Neuronal stem cell (in vitro differentiated cells): ENCODE measurements at regions not wholly inside any gene's neighbourhood (a gene's known extent, or its start where the extent isn't known, plus 50 kb on each side); places are given as distances from the start of the nearest gene placed in this dataset.

Experiments
- DNase-seq: peaks from one replicate; pipeline ENCODE4 v3.0.0-alpha.2; 2013; ENCODE audit warnings: low spot score
- H2AFZ ChIP-seq: one replicate; pipeline ENCODE4 v1.6.1; 2013; ENCODE audit warnings: mild to moderate bottlenecking, low read length, inconsistent platforms
- H2AK5ac ChIP-seq: 2 replicates; pipeline ENCODE4 v1.6.1; 2013; ENCODE audit warnings: low read depth, mild to moderate bottlenecking, inconsistent platforms, low read length, moderate library complexity, mixed read lengths
- H2BK120ac ChIP-seq: 2 replicates; pipeline ENCODE4 v1.6.1; 2013; ENCODE audit warnings: low read depth, mild to moderate bottlenecking, inconsistent platforms, low read length, moderate library complexity, mixed read lengths
- H2BK12ac ChIP-seq: one replicate; pipeline ENCODE4 v1.6.1; 2013; ENCODE audit warnings: low read length, inconsistent platforms
- H2BK15ac ChIP-seq: 2 replicates; pipeline ENCODE4 v1.6.1; 2013; ENCODE audit warnings: mild to moderate bottlenecking, low read length, inconsistent platforms, mixed read lengths
- H2BK5ac ChIP-seq: one replicate; pipeline ENCODE4 v1.6.1; 2013; ENCODE audit warnings: inconsistent platforms, mild to moderate bottlenecking, low read length, moderate library complexity
- H3K14ac ChIP-seq: one replicate; pipeline ENCODE4 v1.6.1; 2013; ENCODE audit warnings: low read length, inconsistent platforms
- H3K18ac ChIP-seq: 2 replicates; pipeline ENCODE4 v1.6.1; 2013; ENCODE audit warnings: low read length, inconsistent platforms
- H3K23ac ChIP-seq: 2 replicates; pipeline ENCODE4 v1.6.1; 2013; ENCODE audit warnings: low read depth, mild to moderate bottlenecking, mixed read lengths, low read length, inconsistent platforms; ENCODE audit not compliant: poor library complexity
- H3K27ac ChIP-seq: replicated peaks from 3 replicates; pipeline ENCODE4 v1.5.1; 2013; ENCODE audit warnings: low read length, inconsistent platforms
- H3K27me3 ChIP-seq, 3 experiments: 2 replicates each; pipeline ENCODE4 v1.6.1; 2013; ENCODE audit warnings: low read length in 3 of 3, mild to moderate bottlenecking in 2 of 3, inconsistent platforms in 1 of 3, low read depth in 1 of 3, mixed read lengths in 1 of 3, moderate library complexity in 1 of 3; ENCODE audit not compliant: control insufficient read depth in 3 of 3, insufficient read depth in 3 of 3
- H3K36me3 ChIP-seq, 2 donors: replicated peaks in 1 of 2; 2 replicates each; pipeline ENCODE4 v1.6.1; 2013; ENCODE audit warnings: low read length in 2 of 2; ENCODE audit not compliant: control insufficient read depth in 2 of 2, insufficient read depth in 2 of 2
- H3K4ac ChIP-seq: 2 replicates; pipeline ENCODE4 v1.6.1; 2013; ENCODE audit warnings: inconsistent platforms, mild to moderate bottlenecking, low read length, moderate library complexity
- H3K4me1 ChIP-seq, 2 donors: 1 replicate in 1 of 2; 2 replicates in 1 of 2; pipeline ENCODE4 v1.6.1; 2013; ENCODE audit warnings: low read length in 2 of 2, low read depth in 1 of 2; ENCODE audit not compliant: control insufficient read depth in 2 of 2, insufficient read depth in 1 of 2
- H3K4me2 ChIP-seq: one replicate; pipeline ENCODE4 v1.6.1; 2013; ENCODE audit warnings: mild to moderate bottlenecking, low read length, inconsistent platforms; ENCODE audit not compliant: insufficient read depth, poor library complexity, severe bottlenecking
- H3K4me3 ChIP-seq, 2 donors: 2 replicates each; pipeline ENCODE4 v1.5.1; 2013; ENCODE audit warnings: low read length in 2 of 2, mild to moderate bottlenecking in 2 of 2, inconsistent platforms in 1 of 2, moderate library complexity in 1 of 2
- H3K79me1 ChIP-seq: one replicate; pipeline ENCODE4 v1.6.1; 2013; ENCODE audit warnings: low read depth, mild to moderate bottlenecking, inconsistent platforms, low read length, moderate library complexity
- H3K9ac ChIP-seq: one replicate; pipeline ENCODE4 v1.6.1; 2013; ENCODE audit warnings: mild to moderate bottlenecking, low read depth, low read length, inconsistent platforms; ENCODE audit not compliant: poor library complexity
- H3K9me3 ChIP-seq, 2 donors: replicated peaks in 1 of 2; 2 replicates each; pipeline versions ENCODE3 to v1.6.1; 2013; ENCODE audit warnings: low read length in 2 of 2, mild to moderate bottlenecking in 2 of 2, inconsistent platforms in 1 of 2, low read depth in 1 of 2, mixed read lengths in 1 of 2, moderate library complexity in 1 of 2; ENCODE audit not compliant: control insufficient read depth in 2 of 2, insufficient read depth in 1 of 2
- H4K8ac ChIP-seq: one replicate; pipeline ENCODE4 v1.6.1; 2013; ENCODE audit warnings: low read depth, mild to moderate bottlenecking, inconsistent platforms, low read length, moderate library complexity
- H4K91ac ChIP-seq: one replicate; pipeline ENCODE4 v1.6.1; 2013; ENCODE audit warnings: low read length, low read depth, mild to moderate bottlenecking, inconsistent platforms; ENCODE audit not compliant: poor library complexity
- WGBS, 2 donors: extraction: QIAGEN DNeasy Blood & Tissue Kit; methylation state at CpG; one replicate each; pipeline ENCODE4 v1.1.7; 2013; ENCODE audit warnings: missing lambda C conversion rate in 2 of 2, mixed read lengths in 1 of 2; ENCODE audit not compliant: insufficient read length in 2 of 2, insufficient replicate concordance in 1 of 2; ENCODE audit errors: extremely low coverage in 2 of 2; 5-methylcytosine and 5-hydroxymethylcytosine counted together

- Histone ChIP-seq H3K4me1 (no peaks in the 10 kb centered on the region), H2AK5ac (no peak overlapping the region), H3K4me2 (no peak overlapping the region), H3K18ac (no peak overlapping the region), H3K9me3 (no peaks in the 10 kb centered on the region), H2BK15ac (no peak overlapping the region), H3K9ac (no peak overlapping the region), H4K91ac (no peak overlapping the region), H4K8ac (no peak overlapping the region), H3K27ac (no peak overlapping the region), H3K79me1 (no peaks in the 10 kb centered on the region), H3K36me3 (no peaks in the 10 kb centered on the region), H2BK120ac (no peak overlapping the region), H3K14ac (no peak overlapping the region), H2BK12ac (no peak overlapping the region), H2BK5ac (no peak overlapping the region), H3K23ac (no peak overlapping the region), H3K4ac (no peak overlapping the region), H3K4me3 (no peak overlapping the region), H2AFZ (no peak overlapping the region), H3K27me3 (no peaks in the 10 kb centered on the region)
- WGBS, 2 donors, result no CpG with 5 or more reads among the region's 2 CpGs
- no peak for DNase-seq
Measured at GRCh38 chr7:145313551-145313950, 477.7 kb upstream of the TPK1 start.

GRCh38 chr7:145293754-145294153, 457.9 kb upstream of the TPK1 start:
- Histone ChIP-seq H3K27ac (no peak overlapping the region), H3K14ac (no peak overlapping the region), H3K4me3 (no peak overlapping the region), H3K79me1 (peaks cover 1% of the 10 kb centered on the region), H3K36me3 (no peaks in the 10 kb centered on the region), H3K18ac (no peak overlapping the region), H2BK15ac (no peak overlapping the region), H2AFZ (no peak overlapping the region), H3K9ac (no peak overlapping the region), H3K27me3 (no peaks in the 10 kb centered on the region), H2AK5ac (no peak overlapping the region), H3K4ac (no peak overlapping the region), H4K8ac (no peak overlapping the region), H2BK5ac (no peak overlapping the region), H4K91ac (no peak overlapping the region), H3K4me1 (no peaks in the 10 kb centered on the region), H3K4me2 (no peak overlapping the region), H2BK12ac (no peak overlapping the region), H2BK120ac (no peak overlapping the region), H3K9me3 (no peaks in the 10 kb centered on the region), H3K23ac (no peak overlapping the region)
- no CpG with 5 or more reads among the region's 1 CpG for WGBS, 2 donors
- DNase-seq, result no peak

DNA sequence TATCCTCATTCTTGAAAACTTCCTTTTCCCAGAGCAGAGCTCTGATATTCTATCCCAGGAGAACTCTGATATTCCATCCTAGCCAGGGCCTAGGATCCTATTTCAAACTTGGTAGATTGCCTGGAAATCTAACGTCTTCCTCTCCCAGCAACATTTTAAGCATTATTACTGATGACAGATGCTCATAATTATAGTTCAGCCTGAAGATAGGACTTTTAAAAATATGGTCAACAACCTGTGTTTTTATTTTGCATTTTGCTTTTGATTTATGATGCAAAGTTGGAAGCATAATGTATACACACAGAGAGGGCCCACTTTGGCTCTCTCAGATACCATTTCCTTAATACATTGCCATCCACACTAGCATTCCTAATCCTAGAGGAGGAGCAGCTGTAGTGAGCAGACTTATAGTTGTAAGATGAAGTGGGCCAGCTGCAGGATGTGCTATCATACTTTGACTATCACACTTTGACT, 457.4 kb upstream of the TPK1 start:
- H3K79me1 ChIP-seq, result peaks cover 1% of the 10 kb centered on the region
- no peak overlapping the region for H3K9ac ChIP-seq
- H3K36me3 ChIP-seq, result no peaks in the 10 kb centered on the region
- H3K4me2 ChIP-seq, result no peak overlapping the region
- H2AK5ac ChIP-seq, result no peak overlapping the region
- no peak overlapping the region for H2BK5ac ChIP-seq
- H3K14ac ChIP-seq, result no peak overlapping the region
- no peak overlapping the region for H3K18ac ChIP-seq
- H2BK120ac ChIP-seq, result no peak overlapping the region
- H3K9me3 ChIP-seq, result no peaks in the 10 kb centered on the region
- H3K4ac ChIP-seq, result no peak overlapping the region
- H3K27me3 ChIP-seq, result no peaks in the 10 kb centered on the region
- H4K91ac ChIP-seq, result no peak overlapping the region
- H3K23ac ChIP-seq, result no peak overlapping the region
- DNase-seq, result no peak
- H2BK12ac ChIP-seq, result no peak overlapping the region
- H3K4me1 ChIP-seq, result no peaks in the 10 kb centered on the region
- H3K27ac ChIP-seq, result no peak overlapping the region
- WGBS, 2 donors, result no CpG with 5 or more reads among the region's 1 CpG
- no peak overlapping the region for H2BK15ac ChIP-seq
- H2AFZ ChIP-seq, result no peak overlapping the region
- no peak overlapping the region for H3K4me3 ChIP-seq
- no peak overlapping the region for H4K8ac ChIP-seq

DNA sequence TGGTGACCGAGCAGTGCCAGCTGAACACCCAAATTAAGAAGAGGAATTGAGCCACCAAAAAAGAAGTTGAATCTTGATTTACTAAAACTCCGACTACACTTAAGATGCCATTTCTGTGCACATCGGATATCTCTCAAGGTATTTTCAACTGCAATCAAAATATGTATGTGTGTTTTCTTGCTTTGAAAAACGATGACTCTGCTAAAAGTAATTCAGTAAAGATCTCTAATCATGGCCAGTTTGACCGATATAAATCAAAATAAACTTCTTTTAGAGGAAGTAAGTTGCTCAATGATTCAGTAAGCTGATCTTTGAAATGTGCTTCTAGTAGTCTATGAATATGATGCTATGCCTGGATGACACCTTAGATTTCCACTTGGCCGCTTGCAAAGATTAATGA, 453.5 kb upstream of the TPK1 start:
- H3K23ac ChIP-seq, result no peak overlapping the region
- no peak overlapping the region for H2BK120ac ChIP-seq
- H2AFZ ChIP-seq, result no peak overlapping the region
- H3K79me1 ChIP-seq, result peaks cover 1% of the 10 kb centered on the region
- no peak overlapping the region for H3K18ac ChIP-seq
- no peak overlapping the region for H4K91ac ChIP-seq
- H3K27ac ChIP-seq, result no peak overlapping the region
- no peak overlapping the region for H3K14ac ChIP-seq
- DNase-seq, result no peak
- H4K8ac ChIP-seq, result no peak overlapping the region
- H2BK5ac ChIP-seq, result no peak overlapping the region
- H3K9me3 ChIP-seq, result no peaks in the 10 kb centered on the region
- H3K27me3 ChIP-seq, result no peaks in the 10 kb centered on the region
- H3K9ac ChIP-seq, result no peak overlapping the region
- no peak overlapping the region for H2BK12ac ChIP-seq
- H3K4me3 ChIP-seq, result no peak overlapping the region
- no peak overlapping the region for H3K4ac ChIP-seq
- no peak overlapping the region for H2AK5ac ChIP-seq
- WGBS, 2 donors, result no CpG with 5 or more reads among the region's 6 CpGs
- H3K4me1 ChIP-seq, result no peaks in the 10 kb centered on the region
- no peaks in the 10 kb centered on the region for H3K36me3 ChIP-seq
- no peak overlapping the region for H2BK15ac ChIP-seq
- H3K4me2 ChIP-seq, result no peak overlapping the region
